HG02678 (cell line): ENCODE measurements at regions not wholly inside any gene's neighbourhood (a gene's known extent, or its start where the extent isn't known, plus 50 kb on each side); places are given as distances from the start of the nearest gene placed in this dataset.
"Not testable (repeated sequence)": the region's sequence is repeated elsewhere in the genome, so short reads cannot be mapped to it uniquely, and the experiment has no call there.

Source experiments
- ATAC-seq: cut with Tn5 transposase; IDR thresholded peaks from one replicate; pipeline ENCODE4 v1.9.1; 2021; ENCODE audit warnings: mild to moderate bottlenecking, moderate library complexity; ENCODE audit not compliant: unreplicated experiment

DNA sequence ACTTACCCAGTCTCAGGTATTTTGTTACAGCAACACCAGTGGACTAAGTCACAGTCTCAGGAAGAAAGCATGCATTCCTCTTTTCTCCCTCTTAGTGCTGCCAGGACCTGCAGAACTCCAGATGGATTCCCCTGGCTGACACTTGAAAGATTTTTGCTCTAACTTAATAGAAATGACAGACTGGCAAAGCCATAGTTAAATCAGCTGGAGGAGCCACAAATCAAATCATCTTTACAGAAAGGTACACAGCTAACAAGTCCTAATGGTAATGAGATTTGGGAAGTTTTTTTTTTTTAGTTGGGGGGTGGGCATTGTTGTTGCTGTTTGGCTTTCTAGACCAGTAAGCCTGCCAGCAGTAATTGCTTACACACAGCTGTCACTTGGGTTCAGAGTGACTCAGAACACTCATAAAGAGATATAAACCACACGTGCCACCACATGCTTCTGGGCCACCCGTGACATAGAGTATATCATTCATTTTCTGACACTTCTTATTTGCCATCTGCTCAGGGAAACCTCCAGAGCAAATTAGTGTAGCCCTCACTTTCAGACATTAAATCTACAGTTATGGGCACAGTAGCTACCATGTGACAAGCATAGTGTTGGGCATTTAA is 72.4 kb downstream of the FH start:
- ATAC-seq: no peak

DNA sequence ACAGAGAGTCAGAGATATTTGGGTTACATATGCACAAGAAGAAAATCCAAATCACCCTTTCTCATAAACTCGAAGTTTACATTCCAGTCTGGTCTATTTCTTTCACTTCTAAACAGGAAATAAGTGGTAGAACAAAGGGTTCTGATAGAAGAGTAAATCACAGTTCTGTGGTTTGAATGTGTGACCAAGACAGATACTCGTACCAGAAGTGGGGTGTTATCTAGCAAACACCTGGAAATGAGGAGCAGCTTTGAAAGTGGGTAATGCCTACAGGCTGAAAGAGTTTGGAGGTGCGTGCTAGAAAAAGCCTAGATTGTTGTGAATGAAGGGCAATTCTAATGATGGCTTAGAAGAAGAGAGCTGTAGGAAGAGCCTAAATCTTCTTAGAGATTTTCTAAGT is 74.7 kb downstream of the FH start:
- ATAC-seq: no peak

DNA sequence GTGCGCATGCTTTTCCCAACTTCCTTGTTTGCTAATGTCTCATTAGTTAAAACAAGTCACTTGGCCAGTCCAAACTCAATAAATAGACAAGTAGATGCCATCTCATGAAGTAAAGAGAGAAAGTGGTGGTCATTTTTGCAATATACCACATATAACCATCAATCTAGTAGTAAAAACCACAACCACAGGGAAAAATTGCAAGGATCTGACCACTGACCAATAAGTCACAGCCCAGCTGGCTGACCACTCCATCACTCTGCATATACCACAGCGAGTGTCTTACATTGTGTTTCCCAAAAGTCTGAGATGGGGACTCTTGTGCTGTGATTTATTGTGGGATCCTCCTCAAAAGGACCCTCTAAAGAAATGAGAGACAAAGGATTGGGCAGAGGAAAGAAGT is 76.0 kb downstream of the FH start:
- ATAC-seq: no peak

DNA sequence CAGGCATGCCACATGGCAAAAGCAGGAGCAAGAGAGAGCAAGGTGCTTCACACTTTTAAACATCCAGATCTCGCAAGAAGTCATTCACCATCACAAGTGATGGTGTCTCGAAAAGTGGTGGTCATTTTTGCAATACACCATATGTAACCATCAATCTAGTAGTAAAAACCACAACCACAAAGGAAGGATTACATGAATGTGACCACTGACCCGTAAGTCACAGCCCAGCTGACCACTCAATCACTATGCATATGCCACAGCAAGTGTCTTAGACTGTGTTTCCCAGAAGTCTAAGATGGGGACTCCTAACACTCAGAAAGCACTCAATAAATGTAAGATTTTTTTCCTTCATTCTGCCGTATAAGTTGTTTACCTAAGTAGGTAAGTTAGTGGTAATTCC is 76.9 kb downstream of the FH start:
- no peak for ATAC-seq

DNA sequence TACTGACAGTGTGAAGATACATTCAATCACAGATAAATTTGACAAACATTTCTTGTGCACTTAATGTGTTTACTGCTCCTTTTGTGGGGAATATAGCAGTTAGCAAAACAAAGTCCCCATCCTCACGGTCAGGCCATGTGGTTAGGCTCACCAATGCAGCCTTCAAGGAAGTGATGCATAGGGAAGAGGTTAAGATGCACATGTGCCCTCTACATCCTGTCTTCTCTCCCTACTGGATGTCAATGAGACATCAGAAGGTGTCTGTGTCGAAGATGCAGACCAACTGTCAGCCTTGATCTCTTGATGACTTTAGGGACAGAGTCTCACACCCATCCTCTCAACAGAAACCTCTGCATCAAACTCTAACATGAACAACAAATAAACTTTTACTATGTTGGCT is 78.7 kb downstream of the FH start:
- ATAC-seq: no peak

DNA sequence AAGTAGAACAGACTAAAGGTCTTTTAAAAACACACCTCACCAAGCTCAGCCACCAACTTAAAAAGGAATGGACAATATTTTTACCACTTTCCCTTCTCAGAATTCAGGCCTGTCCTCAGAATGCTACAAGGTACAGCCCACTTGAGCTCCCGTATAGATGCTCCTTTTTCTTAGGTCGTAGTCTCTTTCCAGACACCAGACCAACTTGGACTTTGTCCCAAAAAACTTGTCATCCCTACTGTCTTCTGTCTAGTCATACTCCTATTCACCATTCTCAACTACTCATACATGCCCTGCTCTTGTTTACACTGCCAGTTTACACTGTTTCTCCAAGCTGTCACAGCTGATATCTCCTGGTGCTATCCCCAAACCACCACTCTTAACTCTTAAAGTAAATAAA is 80.9 kb downstream of the FH start:
- ATAC-seq: not testable (repeated sequence)

DNA sequence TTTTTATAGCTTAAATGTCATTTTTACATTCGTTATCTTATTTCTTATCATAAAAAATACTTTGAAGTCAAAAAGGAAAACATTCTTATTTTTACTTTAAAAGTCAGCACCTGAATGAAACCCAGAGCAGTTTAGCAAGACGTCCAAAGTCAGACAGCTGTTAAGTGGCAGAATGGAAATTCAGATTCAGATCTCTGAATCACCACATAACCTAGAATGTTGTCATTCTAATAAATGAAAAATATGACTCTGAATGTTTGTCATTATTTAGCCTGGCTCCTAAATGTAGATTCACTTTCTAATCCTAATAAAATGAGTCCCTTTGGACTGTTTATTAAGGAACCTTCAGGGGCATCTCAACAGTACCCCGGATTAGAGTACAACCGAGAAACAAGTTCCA is 75.2 kb upstream of the RGS7 start:
- ATAC-seq: no peak

DNA sequence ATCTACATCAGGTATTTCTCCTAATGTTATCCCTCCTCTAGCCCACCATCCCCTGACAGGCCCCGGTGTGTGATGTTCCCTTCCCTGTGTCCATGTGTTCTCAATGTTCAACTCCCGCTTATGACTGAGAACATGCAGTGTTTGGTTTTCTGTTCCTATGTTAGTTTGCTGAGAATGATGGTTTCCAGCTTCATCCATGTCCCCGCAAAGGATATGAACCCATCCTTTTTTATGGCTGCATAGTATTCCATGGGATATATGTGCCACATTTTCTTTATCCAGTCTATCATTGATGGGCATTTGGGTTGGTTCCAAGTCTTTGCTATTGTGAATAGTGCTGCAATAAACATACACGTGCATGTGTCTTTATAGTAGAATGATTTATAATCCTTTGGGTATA is 68.1 kb upstream of the RGS7 start:
- ATAC-seq: not testable (repeated sequence)

DNA sequence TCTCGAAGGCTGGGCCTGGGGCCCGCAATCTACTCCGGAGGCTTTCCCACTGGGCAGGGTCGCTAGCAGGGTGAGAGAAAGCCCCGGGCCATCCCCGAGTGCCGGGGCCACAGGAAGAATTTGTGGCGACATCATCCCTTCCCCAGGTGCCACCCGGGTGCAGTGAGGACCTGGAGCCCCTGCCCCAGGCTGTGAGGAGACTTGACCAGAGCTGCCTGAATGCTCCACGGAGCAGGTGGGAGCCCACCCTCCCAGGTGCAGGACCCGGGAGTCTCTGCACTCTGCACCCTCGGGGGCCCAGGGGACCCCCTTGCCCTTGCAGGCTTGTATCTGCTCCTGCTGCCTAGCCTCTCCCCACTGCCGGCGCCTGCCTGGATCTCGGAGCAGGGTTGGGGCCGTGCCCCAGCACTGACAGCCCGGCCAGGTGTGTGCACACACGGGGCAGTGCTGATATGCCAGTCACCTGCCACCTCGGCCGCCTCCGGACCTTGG is 67.5 kb upstream of the RGS7 start:
- peak; percentile 9 for ATAC-seq

DNA sequence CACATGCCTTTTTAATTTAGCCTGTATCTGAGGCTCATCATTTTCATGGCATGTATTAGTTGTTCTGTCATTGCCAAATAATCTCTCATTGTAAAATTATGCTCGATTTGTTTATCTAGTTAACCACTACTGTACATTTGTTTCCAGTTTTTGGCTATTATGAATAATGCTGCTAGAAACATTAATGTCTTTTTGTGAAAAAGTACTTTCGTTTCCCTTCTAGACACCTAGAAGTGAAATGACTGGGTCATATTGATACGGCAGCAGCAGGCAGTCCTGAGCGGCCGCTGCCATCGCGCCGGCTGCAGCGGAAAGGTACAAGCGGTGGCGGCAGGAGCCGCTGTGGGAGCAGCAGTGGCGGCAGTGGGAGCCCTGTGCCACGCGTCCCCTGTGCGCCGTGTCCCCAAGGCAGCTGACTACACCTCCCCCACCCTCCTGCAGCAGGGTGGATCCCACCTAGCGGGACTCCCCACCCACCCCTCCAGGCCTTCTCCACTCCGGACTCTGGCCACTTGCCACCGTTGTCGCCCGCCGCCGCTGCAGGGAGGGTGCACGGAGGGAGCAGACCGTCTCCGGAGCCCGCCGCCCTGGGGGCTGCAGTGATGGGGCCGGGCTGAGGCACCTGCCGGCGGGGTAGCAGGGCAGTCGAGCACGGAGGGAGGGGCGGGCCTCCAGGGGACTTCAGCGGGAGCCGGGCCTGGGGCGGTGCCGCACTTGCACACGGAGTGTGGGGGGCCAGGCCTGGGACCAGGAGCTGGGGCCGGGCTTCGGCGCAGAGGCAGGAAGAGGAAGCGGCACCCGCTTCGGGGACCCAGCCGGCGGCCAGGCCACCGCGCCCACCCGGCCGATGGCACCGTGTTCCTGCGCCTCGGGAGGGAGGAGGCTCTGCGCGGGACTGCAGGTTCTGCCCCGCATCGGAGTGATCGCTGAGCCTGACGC is 66.8 kb upstream of the RGS7 start:
- peak; percentile 81 for ATAC-seq

DNA sequence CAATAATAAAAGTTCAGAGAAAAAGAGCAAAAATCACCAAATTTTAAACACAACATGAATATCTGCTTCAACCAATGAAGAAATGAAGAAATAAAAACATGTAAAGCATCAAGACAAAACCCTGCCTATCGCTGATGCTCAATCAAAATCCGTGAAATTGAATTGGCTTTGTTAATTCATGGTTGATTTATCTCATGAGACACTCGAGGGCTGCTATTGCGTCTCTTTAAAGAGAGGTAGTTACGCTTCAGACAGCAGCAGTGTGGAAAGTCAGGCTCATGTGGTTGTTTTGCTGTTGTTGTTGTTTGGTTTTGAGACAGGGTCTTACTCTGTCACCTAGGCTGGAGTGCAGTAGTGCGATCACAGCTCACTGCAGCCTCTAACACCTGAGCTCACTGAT is 65.5 kb upstream of the RGS7 start:
- ATAC-seq: no peak

DNA sequence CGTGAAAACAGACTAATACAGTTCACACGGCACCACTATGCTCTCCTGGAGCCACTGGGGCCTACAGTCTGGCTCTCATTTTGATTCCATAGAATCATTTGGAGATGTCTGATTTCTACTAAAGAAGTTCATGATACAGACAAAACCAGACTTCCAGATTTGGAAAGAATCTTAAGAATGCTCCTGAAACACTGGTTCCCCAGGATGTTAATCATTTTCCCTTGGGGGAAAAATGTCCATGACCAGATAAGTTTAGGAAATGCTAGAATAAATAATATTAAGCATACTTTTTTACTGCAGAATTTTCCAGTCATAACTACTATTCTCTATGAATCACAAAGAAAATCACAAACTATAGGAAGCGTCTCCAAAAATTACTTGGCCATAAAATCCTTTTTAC is 63.0 kb upstream of the RGS7 start:
- no peak for ATAC-seq

DNA sequence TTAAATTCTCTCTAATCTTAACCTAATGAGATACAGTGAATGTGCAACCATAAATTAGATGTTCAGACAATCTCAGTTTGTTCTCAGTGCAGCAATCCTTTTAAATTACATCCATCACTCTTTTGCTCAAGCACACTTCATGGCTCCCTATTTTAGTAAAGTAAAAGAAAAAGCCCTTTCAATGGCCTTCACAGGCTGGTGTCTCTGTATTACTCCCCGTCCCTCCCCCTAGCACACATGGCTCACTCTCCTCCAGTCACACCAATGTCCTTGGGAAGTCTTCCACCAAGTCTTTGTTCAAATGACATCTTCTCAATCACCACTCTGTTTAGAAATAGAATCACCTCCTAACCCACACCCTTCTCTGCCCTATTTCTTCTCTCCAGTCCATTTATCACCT is 60.3 kb upstream of the RGS7 start:
- no peak for ATAC-seq

DNA sequence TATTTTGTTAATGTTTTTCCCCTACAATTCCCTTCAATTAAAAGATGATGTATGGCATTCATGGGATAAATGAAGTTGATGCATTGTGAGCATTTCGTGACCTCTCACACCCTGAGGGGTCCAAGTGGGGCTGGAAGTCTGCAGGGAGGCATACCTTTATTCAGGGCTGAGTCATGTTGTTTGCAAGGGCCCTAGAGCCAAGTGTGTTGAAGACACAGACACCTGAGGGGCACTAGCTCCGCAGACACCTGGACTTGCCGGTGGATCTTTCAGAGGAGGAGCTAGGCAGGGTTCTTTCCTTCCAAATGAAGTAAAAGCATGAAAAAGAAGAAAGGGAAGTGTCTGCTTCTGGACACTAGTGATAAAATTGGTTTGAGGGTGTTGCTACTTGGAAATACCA is 57.0 kb upstream of the RGS7 start:
- no peak for ATAC-seq

DNA sequence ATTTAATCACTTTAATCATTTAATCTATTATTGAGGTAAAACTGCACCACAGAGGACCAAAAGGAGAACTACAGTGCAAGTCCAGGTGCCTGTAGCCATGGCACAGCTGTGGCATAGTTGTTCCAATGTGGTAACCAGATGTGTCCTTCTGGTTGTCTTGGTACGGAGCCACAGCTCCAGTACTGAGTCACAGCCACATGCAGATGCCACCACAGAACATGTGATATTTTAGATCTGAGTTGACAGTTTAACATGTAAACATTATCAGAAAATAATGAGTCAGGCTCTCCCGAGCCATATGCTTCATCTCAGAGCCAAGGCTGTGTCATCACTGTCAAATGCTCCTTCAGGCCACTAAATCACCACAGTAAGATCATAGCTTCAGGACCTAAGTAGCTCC is 56.4 kb upstream of the RGS7 start:
- ATAC-seq: peak; percentile 45

DNA sequence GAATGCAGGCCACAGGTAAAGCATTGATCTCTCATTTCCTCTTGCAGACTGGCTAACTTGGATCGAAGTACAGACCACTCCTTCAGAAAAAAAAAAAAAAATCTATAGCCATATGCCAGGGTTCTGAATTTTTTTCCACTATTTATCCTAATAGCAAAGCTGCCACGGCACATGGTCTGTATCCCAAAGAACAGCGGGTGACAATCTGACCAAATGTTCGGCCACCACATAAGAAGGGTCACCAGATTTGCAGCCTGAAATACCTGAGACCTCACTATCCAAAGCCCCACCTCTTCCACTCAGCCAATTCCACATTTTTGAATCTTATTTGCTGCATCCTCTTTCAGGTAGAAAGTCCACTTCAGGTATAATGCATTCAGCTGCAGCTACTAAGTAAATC is 55.6 kb upstream of the RGS7 start:
- ATAC-seq: no peak

DNA sequence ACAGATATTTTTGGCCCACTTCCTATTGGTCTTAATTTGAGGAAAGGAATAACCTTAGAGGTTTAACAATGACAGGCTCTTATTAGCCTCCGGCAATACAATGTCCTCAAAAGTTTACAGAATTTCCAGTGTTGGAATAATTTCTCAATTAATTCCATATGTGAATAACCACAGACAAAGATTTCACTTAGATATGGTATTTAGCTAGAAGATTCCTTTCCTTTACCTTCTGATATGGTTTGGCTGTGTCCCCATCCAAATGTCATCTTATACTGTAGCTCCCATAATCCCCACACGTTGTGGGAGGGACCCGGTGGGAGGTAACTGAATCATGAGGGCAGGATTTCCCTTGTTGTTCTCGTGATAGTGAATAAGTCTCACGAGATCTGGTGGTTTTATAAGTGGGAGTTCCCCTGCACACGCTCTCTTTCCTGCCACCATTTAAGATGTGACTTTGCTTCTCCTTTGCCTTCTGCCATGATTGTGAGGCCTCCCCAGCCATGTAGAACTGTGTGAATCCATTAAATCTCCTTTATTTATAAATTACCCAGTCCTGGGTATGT is 54.9 kb upstream of the RGS7 start:
- ATAC-seq: no peak

DNA sequence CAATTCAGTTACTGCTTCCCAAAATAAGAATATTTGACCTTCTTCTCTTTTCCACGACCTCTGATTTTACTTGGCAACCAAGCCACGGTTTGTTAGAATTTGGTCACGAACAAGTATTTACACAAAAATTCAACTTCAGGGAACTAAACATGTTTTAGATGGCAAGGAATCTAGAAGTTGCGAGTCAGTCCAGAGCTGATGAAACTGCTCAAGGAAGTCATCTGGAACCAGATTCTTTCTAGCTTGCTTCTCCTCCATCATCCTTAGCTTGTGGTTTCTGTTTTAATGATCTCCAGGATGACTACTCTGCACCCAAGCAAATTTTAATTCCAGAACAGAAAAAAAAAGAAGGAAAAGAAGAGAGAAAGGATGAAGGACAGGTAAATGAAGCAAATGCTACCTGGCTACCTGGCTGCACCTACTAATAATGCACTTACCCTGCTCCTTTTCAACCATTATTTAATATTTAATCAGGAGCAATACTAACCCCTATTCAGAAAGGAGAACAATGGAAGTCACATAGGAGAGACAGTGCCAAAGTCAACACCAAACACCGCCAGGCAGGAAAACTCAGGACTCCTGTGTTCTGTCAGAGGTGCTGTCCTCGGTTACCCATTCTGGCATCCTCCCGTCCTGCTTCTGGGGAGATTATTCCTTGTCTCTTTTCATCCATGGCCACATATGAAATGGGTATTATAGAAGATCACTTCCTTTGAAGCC is 54.2 kb upstream of the RGS7 start:
- ATAC-seq: no peak

DNA sequence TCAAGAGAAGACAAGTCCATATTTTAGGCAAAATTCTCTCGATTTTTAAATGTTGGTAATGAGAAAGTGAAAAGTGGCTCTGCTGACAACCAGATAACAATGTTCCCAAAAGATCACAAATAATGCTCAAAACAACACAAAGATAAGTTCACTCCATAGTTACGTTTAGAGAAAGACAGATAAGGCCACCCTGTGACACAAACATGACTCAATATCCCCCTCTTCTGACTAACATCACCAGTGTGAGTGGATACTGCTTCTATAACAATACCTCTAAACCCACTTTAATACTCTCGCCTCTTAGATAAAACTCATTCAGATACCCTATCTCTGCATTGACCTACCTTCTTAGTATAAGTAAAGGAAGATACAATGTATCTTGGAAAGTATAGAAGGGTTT is 51.2 kb upstream of the RGS7 start:
- no peak for ATAC-seq
